Smooth muscle cell (in vitro differentiated cells): ENCODE measurements at regions not wholly inside any gene's neighbourhood (a gene's known extent, or its start where the extent isn't known, plus 50 kb on each side); places are given as distances from the start of the nearest gene placed in this dataset.

Experiments
- DNase-seq: peaks from one replicate; lab custom pipeline; 2025; ENCODE audit not compliant: unreplicated experiment; lab: John Stamatoyannopoulos, UW
- H2AFZ ChIP-seq: fragments of 200-600 bp; sonication (generic); 2 replicates; pipeline ENCODE4 v1.6.0; 2016; ENCODE audit warnings: antibody characterized with exemption, low read depth, mild to moderate bottlenecking
- H3F3A ChIP-seq: fragments of 200-600 bp; sonication (generic); 2 replicates; pipeline ENCODE4 v1.6.0; 2017; ENCODE audit warnings: antibody characterized with exemption, low read depth
- H3K27ac ChIP-seq: fragments of 200-600 bp; sonication (generic); 2 replicates; pipeline ENCODE4 v1.5.1; 2016; ENCODE audit warnings: low read depth, mild to moderate bottlenecking
- H3K27me3 ChIP-seq: fragments of 200-600 bp; sonication (generic); 2 replicates; pipeline ENCODE4 v1.6.1; 2016; ENCODE audit warnings: low read depth, mild to moderate bottlenecking
- H3K36me3 ChIP-seq: fragments of 200-600 bp; sonication (generic); 2 replicates; pipeline ENCODE4 v1.5.1; 2016; ENCODE audit warnings: low read depth
- H3K4me1 ChIP-seq: fragments of 200-600 bp; sonication (generic); 2 replicates; pipeline ENCODE4 v1.5.1; 2016; ENCODE audit warnings: low read depth
- H3K4me2 ChIP-seq: fragments of 200-600 bp; sonication (generic); 2 replicates; pipeline ENCODE4 v1.6.0; 2016; ENCODE audit warnings: mild to moderate bottlenecking
- H3K4me3 ChIP-seq: fragments of 200-600 bp; sonication (generic); 2 replicates; pipeline ENCODE4 v1.5.1; 2016; ENCODE audit warnings: mild to moderate bottlenecking
- H3K79me2 ChIP-seq: fragments of 200-600 bp; sonication (generic); 2 replicates; pipeline ENCODE4 v1.6.0; 2016; ENCODE audit warnings: low read depth, mild to moderate bottlenecking
- H3K9ac ChIP-seq: fragments of 200-600 bp; sonication (generic); 2 replicates; pipeline ENCODE4 v1.6.0; 2016; ENCODE audit warnings: low read depth
- H3K9me3 ChIP-seq: fragments of 200-600 bp; sonication (generic); replicated peaks from 2 replicates; pipeline ENCODE4 v1.5.1; 2016; ENCODE audit warnings: low read depth
- H4K20me1 ChIP-seq: fragments of 200-600 bp; sonication (generic); 2 replicates; pipeline ENCODE4 v1.6.0; 2016; ENCODE audit warnings: low read depth
- WGBS: methylation state at CpG from one replicate; pipeline ENCODE4 v1.1.7; 2016; ENCODE audit warnings: low lambda C conversion rate; 5-methylcytosine and 5-hydroxymethylcytosine counted together
- TF ChIP-seq, protein P1 (sequence below): fragments of 200-600 bp; sonication (generic); IDR thresholded peaks from 2 replicates; pipeline ENCODE4 v1.5.1; 2017; ENCODE audit warnings: borderline replicate concordance, mild to moderate bottlenecking, antibody characterized with exemption; ENCODE audit not compliant: insufficient read depth, poor library complexity, severe bottlenecking

- Histone ChIP-seq H4K20me1 (no peaks in the 10 kb centered on the region), H3K4me2 (no peak overlapping the region), H3K4me1 (no peaks in the 10 kb centered on the region), H2AFZ (no peak overlapping the region), H3K4me3 (no peak overlapping the region), H3K9me3 (no peaks in the 10 kb centered on the region), H3K36me3 (no peaks in the 10 kb centered on the region), H3K79me2 (no peaks in the 10 kb centered on the region), H3K9ac (no peak overlapping the region), H3F3A (no peaks in the 10 kb centered on the region), H3K27ac (no peak overlapping the region), H3K27me3 (no peaks in the 10 kb centered on the region)
- 87% methylated on average over 7 of the region's 7 CpGs for WGBS
- TF ChIP-seq, protein P1, sequence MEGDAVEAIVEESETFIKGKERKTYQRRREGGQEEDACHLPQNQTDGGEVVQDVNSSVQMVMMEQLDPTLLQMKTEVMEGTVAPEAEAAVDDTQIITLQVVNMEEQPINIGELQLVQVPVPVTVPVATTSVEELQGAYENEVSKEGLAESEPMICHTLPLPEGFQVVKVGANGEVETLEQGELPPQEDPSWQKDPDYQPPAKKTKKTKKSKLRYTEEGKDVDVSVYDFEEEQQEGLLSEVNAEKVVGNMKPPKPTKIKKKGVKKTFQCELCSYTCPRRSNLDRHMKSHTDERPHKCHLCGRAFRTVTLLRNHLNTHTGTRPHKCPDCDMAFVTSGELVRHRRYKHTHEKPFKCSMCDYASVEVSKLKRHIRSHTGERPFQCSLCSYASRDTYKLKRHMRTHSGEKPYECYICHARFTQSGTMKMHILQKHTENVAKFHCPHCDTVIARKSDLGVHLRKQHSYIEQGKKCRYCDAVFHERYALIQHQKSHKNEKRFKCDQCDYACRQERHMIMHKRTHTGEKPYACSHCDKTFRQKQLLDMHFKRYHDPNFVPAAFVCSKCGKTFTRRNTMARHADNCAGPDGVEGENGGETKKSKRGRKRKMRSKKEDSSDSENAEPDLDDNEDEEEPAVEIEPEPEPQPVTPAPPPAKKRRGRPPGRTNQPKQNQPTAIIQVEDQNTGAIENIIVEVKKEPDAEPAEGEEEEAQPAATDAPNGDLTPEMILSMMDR: no peak
- no peak for DNase-seq
These were observed 174.2 kb upstream of the INHBA start for GRCh38 chr7:41877118-41877517.

- Histone ChIP-seq H3K27me3 (no peaks in the 10 kb centered on the region), H3K4me2 (no peak overlapping the region), H3K9ac (no peak overlapping the region), H4K20me1 (no peaks in the 10 kb centered on the region), H3F3A (no peaks in the 10 kb centered on the region), H2AFZ (no peak overlapping the region), H3K9me3 (no peaks in the 10 kb centered on the region), H3K4me1 (peaks cover 4% of the 10 kb centered on the region), H3K4me3 (no peak overlapping the region), H3K36me3 (no peaks in the 10 kb centered on the region), H3K79me2 (no peaks in the 10 kb centered on the region), H3K27ac (no peak overlapping the region)
- 78% methylated on average over 6 of the region's 6 CpGs for WGBS
- DNase-seq: no peak
- TF ChIP-seq, protein P1: no peak
These were observed 172.6 kb upstream of the INHBA start for GRCh38 chr7:41875513-41875912.

DNA sequence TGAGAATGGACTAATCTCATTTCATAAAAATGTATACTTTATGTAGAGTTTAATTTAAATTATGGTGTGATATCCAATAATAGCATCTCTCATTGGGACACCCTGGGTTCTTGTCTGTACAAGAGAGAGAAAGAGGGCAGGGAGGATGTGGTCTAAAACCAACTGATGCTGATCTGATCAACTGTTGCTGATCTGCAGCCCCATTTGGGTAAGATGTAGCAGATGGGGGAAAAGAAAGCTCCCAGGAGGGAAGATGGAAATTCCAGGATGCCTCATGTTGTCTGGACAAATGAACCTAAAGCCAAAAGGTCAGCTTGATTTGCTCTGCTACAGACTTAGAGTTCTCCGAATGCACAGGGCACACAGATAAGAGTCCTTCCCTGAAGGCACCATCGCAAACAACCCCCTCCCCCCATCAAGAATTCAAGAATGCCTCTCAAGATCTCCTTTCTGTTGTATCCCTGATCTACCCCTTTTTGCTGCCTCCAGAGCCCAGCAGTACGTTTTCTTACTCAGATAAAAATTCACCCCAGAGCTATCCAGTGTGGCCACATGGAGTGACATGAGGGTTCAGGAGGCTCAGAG is 171.4 kb upstream of the INHBA start:
- H3K9ac ChIP-seq: no peak overlapping the region
- DNase-seq: no peak
- no peaks in the 10 kb centered on the region for H3F3A ChIP-seq
- no peaks in the 10 kb centered on the region for H3K9me3 ChIP-seq
- H4K20me1 ChIP-seq: no peaks in the 10 kb centered on the region
- H3K36me3 ChIP-seq: no peaks in the 10 kb centered on the region
- H3K27me3 ChIP-seq: no peaks in the 10 kb centered on the region
- H3K4me3 ChIP-seq: no peak overlapping the region
- H3K4me1 ChIP-seq: peaks cover 4% of the 10 kb centered on the region
- TF ChIP-seq, protein P1: no peak
- H3K27ac ChIP-seq: no peak overlapping the region
- 62% methylated on average over 3 of the region's 3 CpGs for WGBS
- no peak overlapping the region for H2AFZ ChIP-seq
- H3K4me2 ChIP-seq: no peak overlapping the region
- H3K79me2 ChIP-seq: no peaks in the 10 kb centered on the region

DNA sequence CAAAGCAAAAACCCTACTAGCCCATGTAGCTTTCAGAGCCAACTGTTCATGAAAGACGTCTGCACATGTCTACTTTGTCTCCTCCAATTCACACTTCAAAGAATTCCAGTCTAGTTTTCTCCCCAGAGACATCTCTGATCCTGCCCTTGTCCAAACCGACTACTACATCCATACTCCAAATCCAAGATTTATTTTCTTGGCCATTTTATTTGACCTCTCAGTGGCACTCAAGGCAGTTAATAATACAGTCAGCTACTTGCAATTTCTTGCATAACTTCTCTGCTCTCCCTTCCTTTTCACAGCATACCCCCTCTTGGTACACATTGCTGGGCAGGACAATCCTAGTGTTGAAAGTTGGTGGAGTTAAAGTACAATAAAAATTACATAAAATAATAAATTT is 170.9 kb upstream of the INHBA start:
- H3K4me1 ChIP-seq: peaks cover 4% of the 10 kb centered on the region
- no peak overlapping the region for H3K4me2 ChIP-seq
- no peaks in the 10 kb centered on the region for H3F3A ChIP-seq
- TF ChIP-seq, protein P1: no peak
- H3K27ac ChIP-seq: no peak overlapping the region
- H3K79me2 ChIP-seq: no peaks in the 10 kb centered on the region
- H4K20me1 ChIP-seq: no peaks in the 10 kb centered on the region
- no peak overlapping the region for H3K9ac ChIP-seq
- H3K4me3 ChIP-seq: no peak overlapping the region
- no peak for DNase-seq
- no peaks in the 10 kb centered on the region for H3K9me3 ChIP-seq
- no peak overlapping the region for H2AFZ ChIP-seq
- H3K36me3 ChIP-seq: no peaks in the 10 kb centered on the region
- H3K27me3 ChIP-seq: no peaks in the 10 kb centered on the region
- WGBS: 85% methylated on average over 2 of the region's 2 CpGs
